GM23338 (cell line): ENCODE measurements at regions not wholly inside any gene's neighbourhood (a gene's known extent, or its start where the extent isn't known, plus 50 kb on each side); places are given as distances from the start of the nearest gene placed in this dataset.

Source experiments
- ATAC-seq: fragments of 200-7000 bp; cut with Tn5 transposase; 3 replicates; pipeline ENCODE4 v1.9.1; 2020
- DNase-seq: peaks from one replicate; pipeline ENCODE4 v3.0.0-alpha.2; 2015; ENCODE audit warnings: low spot score
- H2AFZ ChIP-seq: fragments of 200-600 bp; sonication (generic); 2 replicates; pipeline ENCODE4 v1.8.0; 2016; ENCODE audit warnings: antibody characterized with exemption, mild to moderate bottlenecking, moderate library complexity
- H3F3A ChIP-seq: fragments of 200-600 bp; sonication (generic); replicated peaks from 2 replicates; pipeline ENCODE4 v1.8.0; 2017; ENCODE audit warnings: antibody characterized with exemption, mixed run types, low read depth
- H3K27ac ChIP-seq: fragments of 200-600 bp; sonication (generic); 2 replicates; pipeline ENCODE4 v1.6.1; 2016; ENCODE audit warnings: low read depth
- H3K27me3 ChIP-seq: fragments of 200-600 bp; sonication (generic); 2 replicates; pipeline ENCODE4 v1.8.0; 2016; ENCODE audit warnings: mild to moderate bottlenecking, mixed run types, moderate library complexity; ENCODE audit not compliant: insufficient read depth
- H3K36me3 ChIP-seq: fragments of 200-600 bp; sonication (generic); 2 replicates; pipeline ENCODE4 v1.8.0; 2016; ENCODE audit warnings: mild to moderate bottlenecking; ENCODE audit not compliant: insufficient read depth
- H3K4me1 ChIP-seq: fragments of 200-600 bp; sonication (generic); 2 replicates; pipeline ENCODE4 v1.8.0; 2016; ENCODE audit warnings: mild to moderate bottlenecking, moderate library complexity; ENCODE audit not compliant: insufficient read depth
- H3K4me2 ChIP-seq: fragments of 200-600 bp; sonication (generic); 2 replicates; pipeline ENCODE4 v1.7.1; 2017; ENCODE audit warnings: mixed run types
- H3K4me3 ChIP-seq: fragments of 200-600 bp; sonication (generic); 2 replicates; pipeline ENCODE4 v1.6.1; 2016; ENCODE audit warnings: mixed run types
- H3K79me2 ChIP-seq: fragments of 200-600 bp; sonication (generic); replicated peaks from 2 replicates; pipeline ENCODE4 v1.8.0; 2017; ENCODE audit warnings: mild to moderate bottlenecking; ENCODE audit not compliant: insufficient read depth
- H3K9me2 ChIP-seq: fragments of 200-600 bp; sonication (generic); 2 replicates; pipeline ENCODE4 v1.8.0; 2017; ENCODE audit not compliant: insufficient read depth
- H4K20me1 ChIP-seq: fragments of 200-600 bp; sonication (generic); replicated peaks from 2 replicates; pipeline ENCODE4 v1.8.0; 2017; ENCODE audit warnings: mild to moderate bottlenecking; ENCODE audit not compliant: insufficient read depth
- H3K27ac Mint-ChIP-seq: 2 replicates; pipeline ENCODE4 v1.8.0; 2020; ENCODE audit warnings: inconsistent platforms, mild to moderate bottlenecking, moderate library complexity, mixed read lengths
- H3K27me3 Mint-ChIP-seq: 3 replicates; pipeline ENCODE4 v1.8.0; 2022; ENCODE audit warnings: low read depth, mild to moderate bottlenecking, moderate library complexity, mixed read lengths, inconsistent platforms; ENCODE audit not compliant: insufficient read depth, poor library complexity
- H3K36me3 Mint-ChIP-seq: 3 replicates; pipeline ENCODE4 v1.8.0; 2021; ENCODE audit warnings: low read depth, mild to moderate bottlenecking, inconsistent platforms, moderate library complexity, mixed read lengths
- H3K4me1 Mint-ChIP-seq: 3 replicates; pipeline ENCODE4 v1.8.0; 2020; ENCODE audit warnings: mild to moderate bottlenecking, inconsistent platforms, mixed read lengths
- H3K4me3 Mint-ChIP-seq: 3 replicates; pipeline ENCODE4 v1.8.0; 2021; ENCODE audit warnings: moderate library complexity, mild to moderate bottlenecking, inconsistent platforms, mixed read lengths
- H3K9me3 Mint-ChIP-seq: 3 replicates; pipeline ENCODE4 v1.8.0; 2020; ENCODE audit warnings: moderate library complexity, mild to moderate bottlenecking, inconsistent platforms, mixed read lengths
- CREB1 ChIP-seq: fragments of 250-450 bp; sonication (Bioruptor Pico); IDR thresholded peaks from 2 replicates; pipeline ENCODE4 v1.5.0; 2020; ENCODE audit warnings: low read depth, mild to moderate bottlenecking, moderate library complexity
- EZH2 ChIP-seq: fragments of 200-600 bp; sonication (generic); IDR thresholded peaks from one replicate; pipeline ENCODE4 v1.8.0; 2017; ENCODE audit warnings: antibody characterized with exemption, mild to moderate bottlenecking, low read depth; ENCODE audit not compliant: unreplicated experiment
- EZH2phosphoT487 ChIP-seq: fragments of 200-600 bp; sonication (generic); IDR thresholded peaks from one replicate; pipeline ENCODE4 v1.8.1; 2018; ENCODE audit warnings: antibody characterized with exemption; ENCODE audit not compliant: unreplicated experiment
- JUNB ChIP-seq: IDR thresholded peaks from one replicate; pipeline ENCODE4 v1.6.1; 2016; ENCODE audit warnings: antibody characterized with exemption; ENCODE audit not compliant: unreplicated experiment
- NANOG ChIP-seq: IDR thresholded peaks from 2 replicates; pipeline ENCODE4 v1.6.1; 2016; ENCODE audit warnings: antibody characterized with exemption, borderline replicate concordance
- POLR2AphosphoS5 ChIP-seq: IDR thresholded peaks from 2 replicates; pipeline ENCODE4 v1.6.1; 2016; ENCODE audit warnings: antibody characterized with exemption, low read depth
- STAT1 ChIP-seq: IDR thresholded peaks from one replicate; pipeline ENCODE4 v1.6.1; 2016; ENCODE audit warnings: antibody characterized with exemption; ENCODE audit not compliant: unreplicated experiment
- ZNF114 ChIP-seq: fragments of 250-450 bp; sonication (Bioruptor Pico); IDR thresholded peaks from 2 replicates; pipeline ENCODE4 v1.5.0; 2020; ENCODE audit warnings: mild to moderate bottlenecking, moderate library complexity
- ZNF331 ChIP-seq: fragments of 250-450 bp; sonication (Bioruptor Pico); IDR thresholded peaks from 2 replicates; pipeline ENCODE4 v1.5.0; 2020; ENCODE audit warnings: low read depth, mild to moderate bottlenecking, moderate library complexity
- TF ChIP-seq, protein P1 (sequence below): IDR thresholded peaks from 2 replicates; pipeline ENCODE4 v1.6.1; 2016; ENCODE audit warnings: antibody characterized with exemption
- TF ChIP-seq, protein P2 (sequence below): fragments of 250-450 bp; sonication (Bioruptor Pico); IDR thresholded peaks from 2 replicates; pipeline ENCODE4 v1.5.0; 2020; ENCODE audit warnings: mild to moderate bottlenecking, moderate library complexity
- TF ChIP-seq, protein P3 (sequence below), 2 experiments: fragments of 200-600 bp in 1 of 2; sonication (generic) in 1 of 2; conservative IDR thresholded peaks; 2 replicates each; pipeline versions ENCODE4 v1.5.1 to v1.6.1; 2016 to 2017; ENCODE audit warnings: antibody characterized with exemption in 2 of 2, low read depth in 2 of 2, mild to moderate bottlenecking in 2 of 2, moderate library complexity in 1 of 2
- TF ChIP-seq, protein P4 (sequence below): IDR thresholded peaks from one replicate; pipeline ENCODE4 v1.6.1; 2018; ENCODE audit warnings: antibody characterized with exemption; ENCODE audit not compliant: unreplicated experiment

DNA sequence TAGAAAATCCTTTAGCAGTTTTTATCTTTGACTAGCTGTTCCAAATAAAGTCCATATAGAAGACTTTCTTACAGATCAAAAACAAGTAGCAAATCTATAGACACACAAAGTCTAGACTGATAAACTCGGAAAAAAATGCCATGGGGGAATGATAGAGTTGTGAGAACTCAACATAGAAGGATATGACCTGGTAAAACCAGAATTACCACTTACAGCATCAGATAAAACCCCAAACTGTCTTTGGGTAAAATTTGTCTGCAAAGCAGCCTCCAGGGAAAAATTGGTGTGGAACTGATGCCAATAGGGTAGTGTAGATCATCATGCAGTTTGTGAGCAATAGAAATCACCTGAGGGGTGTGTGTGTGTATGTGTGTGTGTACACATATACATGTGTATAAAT lies 579.1 kb downstream of the SPOCK3 start:
- TF ChIP-seq EZH2 = no peak
- no peak for TF ChIP-seq CREB1 (CRISPR knock-in tag)
- TF ChIP-seq EZH2phosphoT487 = no peak
- no peak for TF ChIP-seq JUNB
- TF ChIP-seq, protein P1, sequence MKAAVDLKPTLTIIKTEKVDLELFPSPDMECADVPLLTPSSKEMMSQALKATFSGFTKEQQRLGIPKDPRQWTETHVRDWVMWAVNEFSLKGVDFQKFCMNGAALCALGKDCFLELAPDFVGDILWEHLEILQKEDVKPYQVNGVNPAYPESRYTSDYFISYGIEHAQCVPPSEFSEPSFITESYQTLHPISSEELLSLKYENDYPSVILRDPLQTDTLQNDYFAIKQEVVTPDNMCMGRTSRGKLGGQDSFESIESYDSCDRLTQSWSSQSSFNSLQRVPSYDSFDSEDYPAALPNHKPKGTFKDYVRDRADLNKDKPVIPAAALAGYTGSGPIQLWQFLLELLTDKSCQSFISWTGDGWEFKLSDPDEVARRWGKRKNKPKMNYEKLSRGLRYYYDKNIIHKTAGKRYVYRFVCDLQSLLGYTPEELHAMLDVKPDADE = no peak
- TF ChIP-seq, protein P2, sequence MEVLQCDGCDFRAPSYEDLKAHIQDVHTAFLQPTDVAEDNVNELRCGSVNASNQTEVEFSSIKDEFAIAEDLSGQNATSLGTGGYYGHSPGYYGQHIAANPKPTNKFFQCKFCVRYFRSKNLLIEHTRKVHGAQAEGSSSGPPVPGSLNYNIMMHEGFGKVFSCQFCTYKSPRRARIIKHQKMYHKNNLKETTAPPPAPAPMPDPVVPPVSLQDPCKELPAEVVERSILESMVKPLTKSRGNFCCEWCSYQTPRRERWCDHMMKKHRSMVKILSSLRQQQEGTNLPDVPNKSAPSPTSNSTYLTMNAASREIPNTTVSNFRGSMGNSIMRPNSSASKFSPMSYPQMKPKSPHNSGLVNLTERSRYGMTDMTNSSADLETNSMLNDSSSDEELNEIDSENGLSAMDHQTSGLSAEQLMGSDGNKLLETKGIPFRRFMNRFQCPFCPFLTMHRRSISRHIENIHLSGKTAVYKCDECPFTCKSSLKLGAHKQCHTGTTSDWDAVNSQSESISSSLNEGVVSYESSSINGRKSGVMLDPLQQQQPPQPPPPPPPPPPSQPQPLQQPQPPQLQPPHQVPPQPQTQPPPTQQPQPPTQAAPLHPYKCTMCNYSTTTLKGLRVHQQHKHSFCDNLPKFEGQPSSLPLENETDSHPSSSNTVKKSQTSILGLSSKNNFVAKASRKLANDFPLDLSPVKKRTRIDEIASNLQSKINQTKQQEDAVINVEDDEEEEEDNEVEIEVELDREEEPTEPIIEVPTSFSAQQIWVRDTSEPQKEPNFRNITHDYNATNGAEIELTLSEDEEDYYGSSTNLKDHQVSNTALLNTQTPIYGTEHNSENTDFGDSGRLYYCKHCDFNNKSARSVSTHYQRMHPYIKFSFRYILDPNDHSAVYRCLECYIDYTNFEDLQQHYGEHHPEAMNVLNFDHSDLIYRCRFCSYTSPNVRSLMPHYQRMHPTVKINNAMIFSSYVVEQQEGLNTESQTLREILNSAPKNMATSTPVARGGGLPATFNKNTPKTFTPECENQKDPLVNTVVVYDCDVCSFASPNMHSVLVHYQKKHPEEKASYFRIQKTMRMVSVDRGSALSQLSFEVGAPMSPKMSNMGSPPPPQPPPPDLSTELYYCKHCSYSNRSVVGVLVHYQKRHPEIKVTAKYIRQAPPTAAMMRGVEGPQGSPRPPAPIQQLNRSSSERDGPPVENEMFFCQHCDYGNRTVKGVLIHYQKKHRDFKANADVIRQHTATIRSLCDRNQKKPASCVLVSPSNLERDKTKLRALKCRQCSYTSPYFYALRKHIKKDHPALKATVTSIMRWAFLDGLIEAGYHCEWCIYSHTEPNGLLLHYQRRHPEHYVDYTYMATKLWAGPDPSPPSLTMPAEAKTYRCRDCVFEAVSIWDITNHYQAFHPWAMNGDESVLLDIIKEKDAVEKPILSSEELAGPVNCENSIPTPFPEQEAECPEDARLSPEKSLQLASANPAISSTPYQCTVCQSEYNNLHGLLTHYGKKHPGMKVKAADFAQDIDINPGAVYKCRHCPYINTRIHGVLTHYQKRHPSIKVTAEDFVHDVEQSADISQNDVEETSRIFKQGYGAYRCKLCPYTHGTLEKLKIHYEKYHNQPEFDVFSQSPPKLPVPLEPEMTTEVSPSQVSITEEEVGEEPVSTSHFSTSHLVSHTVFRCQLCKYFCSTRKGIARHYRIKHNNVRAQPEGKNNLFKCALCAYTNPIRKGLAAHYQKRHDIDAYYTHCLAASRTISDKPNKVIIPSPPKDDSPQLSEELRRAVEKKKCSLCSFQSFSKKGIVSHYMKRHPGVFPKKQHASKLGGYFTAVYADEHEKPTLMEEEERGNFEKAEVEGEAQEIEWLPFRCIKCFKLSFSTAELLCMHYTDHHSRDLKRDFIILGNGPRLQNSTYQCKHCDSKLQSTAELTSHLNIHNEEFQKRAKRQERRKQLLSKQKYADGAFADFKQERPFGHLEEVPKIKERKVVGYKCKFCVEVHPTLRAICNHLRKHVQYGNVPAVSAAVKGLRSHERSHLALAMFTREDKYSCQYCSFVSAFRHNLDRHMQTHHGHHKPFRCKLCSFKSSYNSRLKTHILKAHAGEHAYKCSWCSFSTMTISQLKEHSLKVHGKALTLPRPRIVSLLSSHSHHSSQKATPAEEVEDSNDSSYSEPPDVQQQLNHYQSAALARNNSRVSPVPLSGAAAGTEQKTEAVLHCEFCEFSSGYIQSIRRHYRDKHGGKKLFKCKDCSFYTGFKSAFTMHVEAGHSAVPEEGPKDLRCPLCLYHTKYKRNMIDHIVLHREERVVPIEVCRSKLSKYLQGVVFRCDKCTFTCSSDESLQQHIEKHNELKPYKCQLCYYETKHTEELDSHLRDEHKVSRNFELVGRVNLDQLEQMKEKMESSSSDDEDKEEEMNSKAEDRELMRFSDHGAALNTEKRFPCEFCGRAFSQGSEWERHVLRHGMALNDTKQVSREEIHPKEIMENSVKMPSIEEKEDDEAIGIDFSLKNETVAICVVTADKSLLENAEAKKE (CRISPR knock-in tag) = no peak
- no peak for TF ChIP-seq ZNF114 (CRISPR knock-in tag)
- TF ChIP-seq, protein P3, sequence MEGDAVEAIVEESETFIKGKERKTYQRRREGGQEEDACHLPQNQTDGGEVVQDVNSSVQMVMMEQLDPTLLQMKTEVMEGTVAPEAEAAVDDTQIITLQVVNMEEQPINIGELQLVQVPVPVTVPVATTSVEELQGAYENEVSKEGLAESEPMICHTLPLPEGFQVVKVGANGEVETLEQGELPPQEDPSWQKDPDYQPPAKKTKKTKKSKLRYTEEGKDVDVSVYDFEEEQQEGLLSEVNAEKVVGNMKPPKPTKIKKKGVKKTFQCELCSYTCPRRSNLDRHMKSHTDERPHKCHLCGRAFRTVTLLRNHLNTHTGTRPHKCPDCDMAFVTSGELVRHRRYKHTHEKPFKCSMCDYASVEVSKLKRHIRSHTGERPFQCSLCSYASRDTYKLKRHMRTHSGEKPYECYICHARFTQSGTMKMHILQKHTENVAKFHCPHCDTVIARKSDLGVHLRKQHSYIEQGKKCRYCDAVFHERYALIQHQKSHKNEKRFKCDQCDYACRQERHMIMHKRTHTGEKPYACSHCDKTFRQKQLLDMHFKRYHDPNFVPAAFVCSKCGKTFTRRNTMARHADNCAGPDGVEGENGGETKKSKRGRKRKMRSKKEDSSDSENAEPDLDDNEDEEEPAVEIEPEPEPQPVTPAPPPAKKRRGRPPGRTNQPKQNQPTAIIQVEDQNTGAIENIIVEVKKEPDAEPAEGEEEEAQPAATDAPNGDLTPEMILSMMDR (conservative IDR thresholded peaks at IDR 0.05; ENCODE audit: low read depth in 2 of 2) = no peak
- TF ChIP-seq STAT1 = no peak
- TF ChIP-seq, protein P4, sequence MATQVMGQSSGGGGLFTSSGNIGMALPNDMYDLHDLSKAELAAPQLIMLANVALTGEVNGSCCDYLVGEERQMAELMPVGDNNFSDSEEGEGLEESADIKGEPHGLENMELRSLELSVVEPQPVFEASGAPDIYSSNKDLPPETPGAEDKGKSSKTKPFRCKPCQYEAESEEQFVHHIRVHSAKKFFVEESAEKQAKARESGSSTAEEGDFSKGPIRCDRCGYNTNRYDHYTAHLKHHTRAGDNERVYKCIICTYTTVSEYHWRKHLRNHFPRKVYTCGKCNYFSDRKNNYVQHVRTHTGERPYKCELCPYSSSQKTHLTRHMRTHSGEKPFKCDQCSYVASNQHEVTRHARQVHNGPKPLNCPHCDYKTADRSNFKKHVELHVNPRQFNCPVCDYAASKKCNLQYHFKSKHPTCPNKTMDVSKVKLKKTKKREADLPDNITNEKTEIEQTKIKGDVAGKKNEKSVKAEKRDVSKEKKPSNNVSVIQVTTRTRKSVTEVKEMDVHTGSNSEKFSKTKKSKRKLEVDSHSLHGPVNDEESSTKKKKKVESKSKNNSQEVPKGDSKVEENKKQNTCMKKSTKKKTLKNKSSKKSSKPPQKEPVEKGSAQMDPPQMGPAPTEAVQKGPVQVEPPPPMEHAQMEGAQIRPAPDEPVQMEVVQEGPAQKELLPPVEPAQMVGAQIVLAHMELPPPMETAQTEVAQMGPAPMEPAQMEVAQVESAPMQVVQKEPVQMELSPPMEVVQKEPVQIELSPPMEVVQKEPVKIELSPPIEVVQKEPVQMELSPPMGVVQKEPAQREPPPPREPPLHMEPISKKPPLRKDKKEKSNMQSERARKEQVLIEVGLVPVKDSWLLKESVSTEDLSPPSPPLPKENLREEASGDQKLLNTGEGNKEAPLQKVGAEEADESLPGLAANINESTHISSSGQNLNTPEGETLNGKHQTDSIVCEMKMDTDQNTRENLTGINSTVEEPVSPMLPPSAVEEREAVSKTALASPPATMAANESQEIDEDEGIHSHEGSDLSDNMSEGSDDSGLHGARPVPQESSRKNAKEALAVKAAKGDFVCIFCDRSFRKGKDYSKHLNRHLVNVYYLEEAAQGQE = no peak
- no peak for TF ChIP-seq ZNF331 (CRISPR knock-in tag)
- no peak for TF ChIP-seq POLR2AphosphoS5
- no peak for TF ChIP-seq NANOG
- Mint-ChIP-seq H3K4me3 (no peak overlapping the region), H3K4me1 (no peaks in the 10 kb centered on the region), H3K27ac (no peak overlapping the region), H3K9me3 (no peaks in the 10 kb centered on the region), H3K36me3 (no peaks in the 10 kb centered on the region), H3K27me3 (no peaks in the 10 kb centered on the region)
- no peaks in the 10 kb centered on the region for H3K4me1 ChIP-seq
- H3K27ac ChIP-seq = no peak overlapping the region
- no peaks in the 10 kb centered on the region for H3F3A ChIP-seq
- H3K27me3 ChIP-seq = no peaks in the 10 kb centered on the region
- H4K20me1 ChIP-seq = no peaks in the 10 kb centered on the region
- H3K36me3 ChIP-seq = no peaks in the 10 kb centered on the region
- no peaks in the 10 kb centered on the region for H3K79me2 ChIP-seq
- no peak overlapping the region for H3K4me2 ChIP-seq
- ATAC-seq (no peak), DNase-seq (no peak)
- H2AFZ ChIP-seq = no peak overlapping the region
- H3K4me3 ChIP-seq = no peak overlapping the region
- no peaks in the 10 kb centered on the region for H3K9me2 ChIP-seq
